Thymus (tissue), 11 donors: ENCODE measurements at regions not wholly inside any gene's neighbourhood (a gene's known extent, or its start where the extent isn't known, plus 50 kb on each side); places are given as distances from the start of the nearest gene placed in this dataset.

ENCODE experiments used
- DNase-seq, 9 donors: peaks; one replicate each; pipeline ENCODE4 v3.0.0-alpha.2; 2013; ENCODE audit warnings: low spot score in 9 of 9, low read depth in 6 of 9, missing footprints in 1 of 9
- H3K27ac ChIP-seq, 2 donors: one replicate each; pipeline ENCODE4 v1.5.1; 2013; ENCODE audit warnings: control low read depth in 1 of 2, low read depth in 1 of 2, low read length in 1 of 2, mild to moderate bottlenecking in 1 of 2, moderate library complexity in 1 of 2
- H3K27me3 ChIP-seq, 2 donors: one replicate each; pipeline ENCODE4 v1.5.1; 2013; ENCODE audit warnings: low read length in 1 of 2; ENCODE audit not compliant: control insufficient read depth in 2 of 2, insufficient read depth in 1 of 2
- H3K36me3 ChIP-seq, 2 donors: one replicate each; pipeline ENCODE4 v1.5.1; 2013; ENCODE audit warnings: low read length in 1 of 2, mild to moderate bottlenecking in 1 of 2, moderate library complexity in 1 of 2; ENCODE audit not compliant: control insufficient read depth in 2 of 2, insufficient read depth in 2 of 2
- H3K4me1 ChIP-seq, 2 donors: one replicate each; pipeline ENCODE4 v1.5.1; 2013; ENCODE audit warnings: low read length in 2 of 2; ENCODE audit not compliant: control insufficient read depth in 2 of 2, insufficient read depth in 2 of 2
- H3K4me3 ChIP-seq, 2 donors: one replicate each; pipeline ENCODE4 v1.5.1; 2013; ENCODE audit warnings: low read length in 2 of 2, control low read depth in 1 of 2, mild to moderate bottlenecking in 1 of 2
- H3K9me3 ChIP-seq, 2 donors: one replicate each; pipeline ENCODE4 v1.5.1; 2013; ENCODE audit warnings: low read length in 1 of 2, mild to moderate bottlenecking in 1 of 2; ENCODE audit not compliant: control insufficient read depth in 2 of 2, insufficient read depth in 1 of 2
- WGBS: extraction: QIAGEN DNeasy Blood & Tissue Kit; methylation state at CpG from one replicate; pipeline ENCODE4 v1.1.7; 2013; 5-methylcytosine and 5-hydroxymethylcytosine counted together
- donor health status: healthy.

DNA sequence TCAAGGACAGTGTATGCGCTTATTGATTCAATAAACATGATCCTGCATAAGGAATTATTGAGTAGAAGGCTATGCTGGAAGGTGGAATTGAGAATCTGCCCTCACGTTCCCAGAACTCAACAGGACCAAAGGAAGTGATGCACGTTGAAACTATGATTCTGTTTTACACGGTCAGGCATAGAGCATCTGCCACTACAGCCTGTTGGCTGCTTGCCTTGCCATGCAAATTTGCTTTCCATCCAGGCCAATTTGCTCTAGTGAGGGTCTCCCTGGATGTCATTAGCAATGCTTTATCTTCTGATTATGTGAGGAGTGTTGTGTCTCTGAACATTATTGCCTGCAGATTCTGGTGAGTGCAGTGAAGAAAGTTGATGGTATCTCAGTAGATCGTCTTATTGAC is 132.9 kb downstream of the ADRA2A start:
- H3K27me3 ChIP-seq, result no peaks in the 10 kb centered on the region
- WGBS, result 84% methylated on average over 5 of the region's 5 CpGs
- H3K9me3 ChIP-seq, result no peaks in the 10 kb centered on the region
- no peaks in the 10 kb centered on the region for H3K4me1 ChIP-seq
- no peak overlapping the region for H3K27ac ChIP-seq
- no peak for DNase-seq
- H3K36me3 ChIP-seq, result no peaks in the 10 kb centered on the region
- no peak overlapping the region for H3K4me3 ChIP-seq

DNA sequence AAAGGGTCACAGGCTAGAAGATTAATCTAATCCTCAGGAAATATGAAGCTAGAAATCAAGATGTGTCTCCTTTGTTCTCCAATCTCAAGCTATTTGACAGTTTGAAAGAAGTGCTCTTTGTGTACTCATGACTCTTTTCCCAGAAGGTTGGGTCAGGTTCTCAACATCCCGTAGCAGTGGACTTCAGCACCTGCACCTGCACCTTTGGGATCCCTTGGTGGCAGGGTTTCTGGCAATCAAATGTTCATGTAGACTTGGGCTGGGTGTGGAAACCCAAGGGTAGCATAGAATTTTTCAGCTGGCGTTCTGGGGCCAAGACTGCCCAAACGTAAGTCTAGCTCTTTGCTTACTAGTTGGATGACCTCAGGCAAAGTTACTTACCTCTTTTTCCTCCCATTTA is 134.4 kb downstream of the ADRA2A start:
- no peak overlapping the region for H3K27ac ChIP-seq
- H3K36me3 ChIP-seq, result no peaks in the 10 kb centered on the region
- H3K4me3 ChIP-seq, result no peak overlapping the region
- 93% methylated on average over 3 of the region's 3 CpGs for WGBS
- no peaks in the 10 kb centered on the region for H3K4me1 ChIP-seq
- no peaks in the 10 kb centered on the region for H3K9me3 ChIP-seq
- no peaks in the 10 kb centered on the region for H3K27me3 ChIP-seq
- DNase-seq, result no peak

DNA sequence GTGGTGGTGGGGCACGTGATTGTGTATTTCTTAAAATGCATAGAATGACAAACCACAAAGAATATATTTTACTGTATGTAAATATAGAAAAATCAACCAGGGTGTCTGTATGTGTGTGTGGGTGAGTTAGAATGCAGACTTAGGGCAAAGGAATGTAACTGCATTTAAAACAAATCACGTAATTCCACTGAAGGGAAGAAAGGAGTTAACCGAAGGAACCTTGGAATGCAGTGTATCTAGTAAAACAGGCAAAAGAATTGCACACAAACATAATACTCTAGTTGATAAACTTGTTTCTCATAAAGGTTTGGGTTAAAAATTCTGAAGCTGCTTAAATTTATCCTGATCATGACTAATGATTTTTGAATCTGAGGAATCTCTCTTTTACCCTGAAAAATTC is 134.9 kb downstream of the ADRA2A start:
- DNase-seq, result no peak
- WGBS, result 90% methylated on average over 3 of the region's 3 CpGs
- Histone ChIP-seq H3K4me1 (no peaks in the 10 kb centered on the region), H3K36me3 (no peaks in the 10 kb centered on the region), H3K27me3 (no peaks in the 10 kb centered on the region), H3K9me3 (no peaks in the 10 kb centered on the region), H3K27ac (no peak overlapping the region), H3K4me3 (no peak overlapping the region)

DNA sequence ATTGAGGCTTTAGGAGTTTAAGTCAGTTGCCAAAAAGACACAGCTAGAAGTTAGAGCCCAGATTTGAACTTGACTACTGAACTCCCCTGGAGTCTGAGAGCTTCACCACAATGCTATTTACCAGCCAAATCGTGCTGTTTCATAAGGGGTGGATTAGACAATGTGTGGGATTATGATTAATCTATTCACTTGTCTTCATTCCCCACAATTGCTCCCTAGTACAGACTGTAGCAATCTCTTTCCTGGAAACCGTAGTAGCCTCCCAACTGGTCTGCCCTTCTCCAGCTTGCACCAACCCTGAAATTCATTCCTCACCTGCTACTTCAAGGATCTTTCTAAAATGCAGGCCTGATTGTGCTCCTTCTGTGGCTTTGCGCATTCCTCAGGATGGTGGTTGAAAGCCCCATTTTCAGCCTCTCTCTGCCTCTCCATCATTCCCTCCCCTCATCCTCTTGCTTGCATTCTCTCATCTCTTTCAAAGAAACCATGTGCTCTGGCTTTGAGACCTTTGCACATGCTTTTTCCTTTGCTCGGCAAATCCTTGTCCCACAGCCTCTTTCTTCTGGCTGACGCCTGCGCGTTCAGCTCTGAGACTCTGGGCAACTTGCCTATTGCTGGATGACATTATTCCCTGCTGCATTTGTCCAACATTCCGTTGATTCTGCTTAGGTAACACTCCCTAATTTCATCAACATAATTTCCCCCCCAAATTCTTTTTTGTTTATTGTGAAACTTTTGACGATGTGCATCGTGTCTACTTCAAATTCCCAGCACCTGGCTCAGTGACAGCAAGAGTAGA is 145.1 kb downstream of the ADRA2A start:
- 92% methylated on average over 10 of the region's 10 CpGs for WGBS

DNA sequence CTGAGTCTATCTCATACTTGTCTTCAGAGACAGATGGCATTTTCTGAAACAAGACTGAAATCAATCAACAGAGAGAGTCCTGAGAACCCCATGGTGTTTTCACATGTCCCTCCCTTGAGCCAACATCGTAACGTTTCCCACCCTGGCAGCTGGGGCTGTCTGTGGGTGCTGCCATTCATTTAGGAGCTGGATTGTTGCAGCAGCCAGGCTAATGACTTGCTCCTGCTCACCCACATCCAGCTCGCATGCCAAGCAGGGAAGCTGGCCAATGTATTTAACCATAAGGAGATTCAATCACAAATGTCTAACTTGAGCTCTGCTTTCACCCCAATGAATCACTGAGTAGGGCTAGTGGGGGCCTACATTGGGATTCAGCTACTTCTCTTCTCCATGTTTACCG is 146.1 kb downstream of the ADRA2A start:
- Histone ChIP-seq H3K27me3 (no peaks in the 10 kb centered on the region), H3K4me1 (no peaks in the 10 kb centered on the region), H3K36me3 (no peaks in the 10 kb centered on the region), H3K27ac (no peak overlapping the region), H3K4me3 (no peak overlapping the region), H3K9me3 (no peaks in the 10 kb centered on the region)
- 87% methylated on average over 4 of the region's 4 CpGs for WGBS
- no peak for DNase-seq

More for the DNA sequence above, 145.1 kb downstream of the ADRA2A start:
- no peak for DNase-seq
- Histone ChIP-seq H3K27ac (no peak overlapping the region), H3K4me1 (no peaks in the 10 kb centered on the region), H3K4me3 (no peak overlapping the region), H3K27me3 (no peaks in the 10 kb centered on the region), H3K9me3 (no peaks in the 10 kb centered on the region), H3K36me3 (no peaks in the 10 kb centered on the region)

DNA sequence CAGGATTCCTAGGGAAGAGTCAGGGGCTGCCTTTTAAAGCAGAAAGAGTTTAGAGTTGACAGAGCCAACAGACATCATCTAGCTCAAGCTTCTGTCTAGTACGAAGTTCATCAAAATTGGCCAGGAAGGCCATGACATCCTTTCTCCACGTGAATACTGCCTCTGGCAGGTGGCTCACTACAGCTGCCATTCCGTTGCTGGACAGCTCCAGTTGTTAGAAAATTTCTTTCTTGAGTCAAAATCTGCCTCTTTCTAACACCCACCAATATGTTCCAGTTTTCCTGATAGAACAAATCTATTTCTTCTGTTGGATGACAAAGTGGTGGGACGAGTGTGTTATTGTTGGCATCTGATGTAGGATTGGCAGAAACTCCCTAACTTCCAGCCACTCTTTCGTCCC is 154.9 kb downstream of the ADRA2A start:
- no peak overlapping the region for H3K4me3 ChIP-seq
- H3K27me3 ChIP-seq, result no peaks in the 10 kb centered on the region
- WGBS, result 58% methylated on average over 5 of the region's 5 CpGs
- no peaks in the 10 kb centered on the region for H3K4me1 ChIP-seq
- no peaks in the 10 kb centered on the region for H3K36me3 ChIP-seq
- no peak for DNase-seq
- H3K9me3 ChIP-seq, result no peaks in the 10 kb centered on the region
- H3K27ac ChIP-seq, result no peak overlapping the region

DNA sequence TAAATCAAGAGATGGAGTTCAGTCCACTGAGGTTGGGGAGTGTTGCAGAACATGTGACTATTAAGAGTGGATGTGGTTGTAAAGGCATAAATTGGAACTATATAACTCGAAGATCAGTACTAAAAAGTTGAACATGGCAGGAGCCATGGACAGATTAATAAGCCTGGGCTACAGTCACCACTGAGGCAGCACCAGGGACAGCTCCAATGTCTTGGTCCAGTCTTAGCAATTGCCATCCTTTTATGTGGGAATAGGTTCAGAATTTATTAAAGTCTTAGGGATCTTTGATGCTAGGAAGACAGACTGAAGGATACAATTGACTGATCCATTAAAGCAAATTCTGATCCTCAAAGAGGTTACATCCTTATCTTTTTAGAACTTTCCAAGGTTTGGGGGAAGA is 156.6 kb downstream of the ADRA2A start:
- DNase-seq, result no peak
- no peaks in the 10 kb centered on the region for H3K4me1 ChIP-seq
- no peaks in the 10 kb centered on the region for H3K36me3 ChIP-seq
- 79% methylated on average over 1 of the region's 1 CpG for WGBS
- no peak overlapping the region for H3K27ac ChIP-seq
- no peaks in the 10 kb centered on the region for H3K9me3 ChIP-seq
- H3K4me3 ChIP-seq, result no peak overlapping the region
- H3K27me3 ChIP-seq, result no peaks in the 10 kb centered on the region

DNA sequence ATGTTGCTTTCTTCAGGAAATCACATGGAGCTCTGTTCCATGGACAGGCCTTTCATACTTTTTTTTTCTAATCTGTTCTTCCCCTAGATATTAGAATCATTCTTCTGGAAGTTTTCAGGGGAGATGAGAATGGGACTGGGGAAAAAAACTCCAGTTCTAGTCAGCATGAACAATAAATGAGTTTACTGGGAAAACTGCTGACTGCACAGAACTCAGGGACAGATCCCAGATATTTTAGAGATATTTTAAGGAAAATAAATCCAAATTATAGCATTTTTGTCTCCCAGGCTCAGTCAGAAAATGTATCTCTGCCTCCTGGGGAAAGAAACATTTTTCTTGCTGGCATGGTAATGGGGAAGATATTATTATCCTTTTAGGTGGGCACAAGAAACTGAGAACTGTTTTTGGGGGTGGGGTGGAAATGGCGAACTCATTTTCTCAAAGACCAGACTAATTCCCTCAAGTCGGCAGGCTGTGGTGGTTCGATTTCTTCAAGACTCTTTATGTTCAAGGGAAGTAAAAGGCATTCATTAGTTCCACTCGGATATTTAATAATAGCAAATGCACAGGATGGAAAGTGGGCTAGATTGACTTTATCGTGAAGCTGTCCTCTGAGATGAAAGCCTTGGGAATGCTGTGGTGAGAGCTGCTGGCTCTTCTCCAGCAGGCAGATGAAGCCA is 157.5 kb downstream of the ADRA2A start:
- Histone ChIP-seq H3K4me3 (no peak overlapping the region), H3K27me3 (no peaks in the 10 kb centered on the region), H3K36me3 (no peaks in the 10 kb centered on the region), H3K4me1 (no peaks in the 10 kb centered on the region), H3K9me3 (no peaks in the 10 kb centered on the region), H3K27ac (no peak overlapping the region)
- no peak for DNase-seq
- WGBS, result 92% methylated on average over 5 of the region's 5 CpGs

DNA sequence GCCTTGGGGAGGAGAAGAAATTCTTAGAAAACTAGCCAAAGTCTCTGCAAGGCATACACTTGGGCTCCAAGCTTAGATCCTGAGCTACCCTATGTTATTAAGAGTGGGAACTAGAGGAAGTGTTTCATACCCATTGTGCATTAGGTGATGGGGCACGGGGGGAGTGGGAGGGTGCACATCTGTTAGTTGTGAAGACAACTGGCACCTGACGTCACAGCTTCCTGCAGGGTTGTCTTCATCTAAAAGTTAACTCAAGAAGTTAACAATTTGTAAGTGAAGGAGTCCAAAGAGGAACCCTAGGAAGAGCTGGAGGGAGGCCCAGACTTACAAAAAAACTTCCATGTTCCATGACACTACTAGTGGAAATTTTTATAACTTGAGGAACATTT is 158.1 kb downstream of the ADRA2A start:
- 77% methylated on average over 2 of the region's 2 CpGs for WGBS
- no peak for DNase-seq
- no peaks in the 10 kb centered on the region for H3K36me3 ChIP-seq

More for the DNA sequence above, 158.1 kb downstream of the ADRA2A start:
- Histone ChIP-seq H3K27ac (no peak overlapping the region), H3K4me3 (no peak overlapping the region), H3K9me3 (no peaks in the 10 kb centered on the region), H3K27me3 (no peaks in the 10 kb centered on the region), H3K4me1 (no peaks in the 10 kb centered on the region)
